HUES48 (cell line): ENCODE measurements at regions not wholly inside any gene's neighbourhood (a gene's known extent, or its start where the extent isn't known, plus 50 kb on each side); places are given as distances from the start of the nearest gene placed in this dataset.

Source experiments
- H3K27ac ChIP-seq: one replicate; pipeline ENCODE4 v1.7.0; 2013; ENCODE audit warnings: low read depth, low read length, inconsistent platforms
- H3K27me3 ChIP-seq: 2 replicates; pipeline ENCODE4 v1.6.1; 2013; ENCODE audit warnings: mild to moderate bottlenecking, low read length; ENCODE audit not compliant: control insufficient read depth, insufficient read depth
- H3K36me3 ChIP-seq: 2 replicates; pipeline ENCODE4 v1.6.1; 2013; ENCODE audit warnings: low read length; ENCODE audit not compliant: control insufficient read depth, insufficient read depth
- H3K4me1 ChIP-seq: 2 replicates; pipeline ENCODE4 v1.6.1; 2013; ENCODE audit warnings: mild to moderate bottlenecking, low read length; ENCODE audit not compliant: control insufficient read depth, insufficient read depth
- H3K4me3 ChIP-seq: 2 replicates; pipeline ENCODE4 v1.5.1; 2013; ENCODE audit warnings: mild to moderate bottlenecking, low read depth, low read length
- H3K9ac ChIP-seq: 2 replicates; pipeline ENCODE4 v1.6.1; 2013; ENCODE audit warnings: mild to moderate bottlenecking, low read depth, low read length, moderate library complexity
- H3K9me3 ChIP-seq: 2 replicates; pipeline ENCODE4 v1.6.1; 2013; ENCODE audit warnings: low read length; ENCODE audit not compliant: control insufficient read depth, insufficient read depth

DNA sequence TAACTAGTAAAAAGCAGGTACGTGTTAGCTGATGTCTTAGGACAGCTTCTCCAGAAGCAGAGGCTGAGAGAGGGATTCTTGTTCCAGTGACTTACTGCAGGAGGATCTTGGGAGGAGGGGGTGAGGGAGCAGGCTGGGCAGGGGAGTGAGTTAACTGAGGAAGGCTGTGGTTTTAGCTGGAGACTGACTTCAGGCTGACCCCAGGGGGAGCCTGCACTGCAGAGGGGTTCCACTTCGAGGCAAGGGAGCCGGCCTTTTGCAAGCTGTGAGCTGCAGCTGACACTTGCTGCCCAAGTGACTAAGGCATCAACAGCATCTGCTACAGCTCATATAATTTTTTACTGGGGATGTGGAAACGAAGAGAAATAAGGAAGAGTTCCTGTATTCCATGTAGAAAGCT, 50.4 kb upstream of the SOD1 start:
- no peak overlapping the region for H3K4me3 ChIP-seq
- H3K4me1 ChIP-seq: no peaks in the 10 kb centered on the region
- no peak overlapping the region for H3K27ac ChIP-seq
- no peaks in the 10 kb centered on the region for H3K27me3 ChIP-seq
- H3K36me3 ChIP-seq: no peaks in the 10 kb centered on the region
- no peak overlapping the region for H3K9ac ChIP-seq
- no peaks in the 10 kb centered on the region for H3K9me3 ChIP-seq

DNA sequence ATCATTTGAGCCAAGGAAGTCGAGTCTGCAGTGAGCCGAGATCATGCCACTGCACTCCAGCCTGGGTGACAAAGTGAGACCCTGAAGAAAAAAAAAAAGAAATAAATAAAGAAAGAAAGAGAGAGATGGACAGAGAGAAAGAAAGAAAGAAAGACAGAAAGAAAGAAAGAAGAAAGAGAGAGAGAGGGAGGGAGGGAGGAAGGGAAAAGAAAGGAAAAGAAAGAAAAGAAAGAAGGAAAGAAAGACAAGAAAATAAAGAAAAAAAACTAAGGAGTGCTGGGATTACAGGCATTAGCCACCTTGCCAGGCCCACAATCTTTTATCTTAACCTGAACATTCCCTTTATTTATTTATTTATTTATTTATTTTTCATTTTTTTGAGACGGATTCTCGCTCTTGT, 51.7 kb upstream of the SOD1 start:
- no peaks in the 10 kb centered on the region for H3K36me3 ChIP-seq
- no peaks in the 10 kb centered on the region for H3K27me3 ChIP-seq
- H3K4me1 ChIP-seq: no peaks in the 10 kb centered on the region
- H3K27ac ChIP-seq: no peak overlapping the region
- no peak overlapping the region for H3K4me3 ChIP-seq
- no peaks in the 10 kb centered on the region for H3K9me3 ChIP-seq
- no peak overlapping the region for H3K9ac ChIP-seq

DNA sequence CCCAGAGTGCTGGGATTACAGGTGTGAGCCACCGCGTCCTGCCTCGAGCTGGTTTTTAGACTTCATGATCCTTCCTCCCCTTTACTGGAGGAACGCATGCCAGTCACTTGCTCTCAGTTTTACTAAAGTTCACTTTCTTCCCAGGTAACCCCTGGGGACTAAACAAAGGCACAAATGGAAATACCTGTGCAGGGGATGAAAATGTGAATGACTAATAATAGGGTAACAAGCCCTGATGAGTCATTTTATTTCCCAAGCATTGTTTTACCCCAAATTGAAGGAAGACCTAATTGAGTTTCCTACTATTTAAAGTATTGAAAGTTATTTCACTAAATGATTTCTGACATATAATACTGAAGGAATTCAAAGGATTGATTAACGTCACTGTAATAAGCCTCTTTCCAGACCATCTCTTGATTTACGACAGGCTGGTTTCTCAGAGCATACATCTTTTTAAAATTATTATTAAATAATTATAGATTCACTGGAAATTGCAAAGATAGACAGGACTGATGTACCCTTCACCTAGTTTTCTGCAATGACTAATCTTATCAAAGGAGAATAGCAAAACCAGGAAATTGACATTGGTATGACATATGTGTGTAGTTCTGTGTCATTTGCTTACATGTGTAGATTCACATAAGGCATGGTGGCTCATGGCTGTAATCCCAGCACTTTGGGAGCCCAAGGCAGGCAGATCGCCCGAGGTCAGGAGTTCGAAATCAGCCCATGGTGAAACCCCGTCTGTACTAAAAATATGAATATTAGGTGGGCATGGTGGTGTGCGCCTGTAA, 53.2 kb upstream of the SOD1 start:
- no peaks in the 10 kb centered on the region for H3K36me3 ChIP-seq
- no peak overlapping the region for H3K27ac ChIP-seq
- H3K4me3 ChIP-seq: no peak overlapping the region
- no peaks in the 10 kb centered on the region for H3K9me3 ChIP-seq
- no peak overlapping the region for H3K9ac ChIP-seq
- no peaks in the 10 kb centered on the region for H3K4me1 ChIP-seq
- no peaks in the 10 kb centered on the region for H3K27me3 ChIP-seq

DNA sequence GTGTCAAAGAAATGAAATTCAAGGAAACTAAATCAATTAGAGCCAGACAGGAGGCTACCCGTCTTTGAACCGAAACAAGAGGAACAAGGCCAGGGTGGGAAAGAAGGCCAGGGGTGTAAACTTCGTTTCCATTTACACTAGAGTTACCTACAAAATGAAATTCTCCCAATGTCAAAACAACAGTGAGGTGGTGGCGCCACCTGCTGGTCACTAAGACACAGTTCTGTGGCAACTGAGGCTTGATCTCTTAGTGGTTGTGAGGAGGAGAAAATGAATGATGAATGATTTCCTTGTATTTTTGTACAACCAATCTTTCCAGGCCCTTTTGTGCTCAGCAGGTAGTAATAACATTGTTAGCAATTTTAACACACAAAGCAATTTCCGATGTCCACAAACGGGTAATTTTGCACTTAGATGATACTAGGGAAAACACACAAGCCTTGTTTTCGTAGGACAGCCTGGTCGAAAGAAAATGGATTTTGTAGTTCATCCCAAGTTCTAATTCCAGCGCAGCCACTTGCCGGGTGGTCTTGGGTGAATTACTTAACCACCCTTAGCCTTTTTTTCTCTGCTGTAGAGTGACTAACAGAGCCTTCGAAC, 54.8 kb upstream of the SOD1 start:
- Histone ChIP-seq H3K9ac (no peak overlapping the region), H3K27me3 (no peaks in the 10 kb centered on the region), H3K4me3 (no peak overlapping the region), H3K27ac (no peak overlapping the region), H3K36me3 (no peaks in the 10 kb centered on the region), H3K9me3 (no peaks in the 10 kb centered on the region), H3K4me1 (no peaks in the 10 kb centered on the region)

DNA sequence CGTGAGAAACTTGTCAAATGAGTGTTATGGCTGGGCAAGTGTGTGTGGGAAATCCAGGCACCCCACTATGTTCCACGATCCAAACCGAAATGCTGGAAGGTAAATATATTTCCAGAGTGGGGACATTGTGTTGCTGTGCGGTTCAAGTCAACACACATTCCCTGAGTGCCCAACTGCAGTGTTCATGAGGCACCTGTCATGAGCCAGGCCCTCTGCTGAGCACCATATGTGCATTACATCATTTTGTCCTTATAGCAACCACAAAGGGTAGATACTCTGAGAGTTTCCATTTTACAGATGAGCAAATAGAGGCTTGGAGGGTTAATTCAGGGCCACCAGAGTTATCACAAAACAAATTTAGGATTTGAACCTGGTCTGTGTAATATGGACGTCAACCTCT, 59.9 kb upstream of the SOD1 start:
- Histone ChIP-seq H3K9me3 (no peaks in the 10 kb centered on the region), H3K27ac (no peak overlapping the region), H3K4me3 (no peak overlapping the region), H3K36me3 (no peaks in the 10 kb centered on the region), H3K9ac (no peak overlapping the region), H3K27me3 (no peaks in the 10 kb centered on the region), H3K4me1 (no peaks in the 10 kb centered on the region)

DNA sequence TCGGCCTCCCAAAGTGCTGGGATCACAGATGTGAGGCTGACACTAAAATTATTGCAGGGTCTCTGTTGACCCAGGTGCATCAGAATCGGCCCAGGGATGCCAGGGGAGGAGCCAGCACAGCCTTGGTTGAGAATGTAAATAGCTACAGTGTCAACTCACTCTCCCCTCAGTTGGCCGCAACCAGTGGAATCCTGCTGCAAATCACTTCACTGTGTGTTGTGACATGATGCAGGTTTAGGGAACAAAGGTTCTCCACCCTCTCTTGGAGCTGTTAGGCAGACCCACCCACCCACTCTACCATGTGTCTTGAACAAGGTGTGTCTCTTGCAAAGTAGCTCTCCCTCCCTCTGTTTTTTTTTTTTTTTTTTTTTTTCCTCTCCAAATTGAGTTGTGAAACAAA, 60.5 kb upstream of the SOD1 start:
- Histone ChIP-seq H3K27me3 (no peaks in the 10 kb centered on the region), H3K9me3 (no peaks in the 10 kb centered on the region), H3K27ac (no peak overlapping the region), H3K4me1 (no peaks in the 10 kb centered on the region), H3K36me3 (no peaks in the 10 kb centered on the region), H3K4me3 (no peak overlapping the region), H3K9ac (no peak overlapping the region)

DNA sequence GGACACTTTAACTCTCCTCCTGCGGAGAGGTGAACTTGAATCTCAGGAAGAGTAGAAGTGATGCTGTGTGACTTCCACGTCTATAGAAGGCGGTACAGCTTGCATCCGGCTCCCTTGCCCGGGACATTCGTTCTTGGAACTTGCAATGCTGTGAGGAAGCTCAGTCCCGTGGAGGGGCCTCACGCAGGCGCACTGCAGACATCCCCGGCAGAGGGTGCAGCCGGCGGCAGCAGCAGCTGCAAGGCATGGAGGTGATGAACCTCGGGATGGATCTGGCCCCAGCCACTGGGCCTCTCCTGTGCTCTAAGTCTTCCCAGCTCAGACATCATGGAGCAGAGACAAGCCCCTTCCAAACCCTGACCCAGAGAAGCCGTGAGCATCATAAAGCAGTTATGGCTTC, 61.8 kb upstream of the SOD1 start:
- H3K9me3 ChIP-seq: no peaks in the 10 kb centered on the region
- H3K9ac ChIP-seq: no peak overlapping the region
- H3K4me3 ChIP-seq: no peak overlapping the region
- no peaks in the 10 kb centered on the region for H3K4me1 ChIP-seq
- no peak overlapping the region for H3K27ac ChIP-seq
- no peaks in the 10 kb centered on the region for H3K27me3 ChIP-seq
- H3K36me3 ChIP-seq: no peaks in the 10 kb centered on the region

DNA sequence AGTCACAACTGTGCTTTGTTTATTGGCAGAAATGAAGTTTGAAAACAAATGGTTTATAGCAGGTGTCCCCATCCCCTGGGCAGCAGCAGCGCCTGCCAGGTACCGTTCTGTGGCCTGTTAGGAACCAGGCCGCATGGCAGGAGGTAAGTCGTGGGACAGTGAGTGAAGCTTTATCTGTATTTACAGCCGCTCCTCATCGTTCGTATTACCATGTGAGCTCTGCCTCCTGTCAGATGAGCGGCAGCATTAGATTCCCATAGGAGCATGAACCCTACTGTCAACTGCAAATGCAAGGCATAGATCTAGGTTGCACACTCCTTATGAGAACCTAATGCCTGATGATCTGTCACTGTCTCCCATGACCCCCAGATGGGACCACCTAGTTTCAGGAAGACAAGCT, 63.4 kb upstream of the SOD1 start:
- no peak overlapping the region for H3K27ac ChIP-seq
- H3K9ac ChIP-seq: no peak overlapping the region
- H3K9me3 ChIP-seq: no peaks in the 10 kb centered on the region
- H3K36me3 ChIP-seq: no peaks in the 10 kb centered on the region
- H3K27me3 ChIP-seq: no peaks in the 10 kb centered on the region
- no peaks in the 10 kb centered on the region for H3K4me1 ChIP-seq
- H3K4me3 ChIP-seq: no peak overlapping the region

DNA sequence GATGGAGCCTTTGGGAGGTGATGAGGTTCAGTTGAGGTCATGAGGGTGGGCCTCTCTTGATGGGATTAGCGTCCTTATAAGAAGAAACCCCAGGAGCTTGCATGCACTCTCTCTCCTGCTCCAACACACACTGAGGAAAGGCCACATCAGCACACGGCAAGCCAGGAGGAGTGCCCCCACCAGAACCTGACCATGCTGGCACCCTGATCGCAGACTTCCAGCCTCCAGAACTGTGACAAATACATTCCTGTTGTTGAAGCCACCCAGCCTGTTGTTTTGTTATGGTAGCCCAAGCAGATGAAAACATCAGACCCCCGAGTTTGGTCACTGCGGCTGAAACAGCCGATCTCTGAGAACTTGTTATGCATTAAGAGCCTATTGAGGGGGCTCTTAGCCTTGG, 64.8 kb upstream of the SOD1 start:
- Histone ChIP-seq H3K36me3 (no peaks in the 10 kb centered on the region), H3K9me3 (no peaks in the 10 kb centered on the region), H3K27ac (no peak overlapping the region), H3K4me1 (no peaks in the 10 kb centered on the region), H3K27me3 (no peaks in the 10 kb centered on the region), H3K9ac (no peak overlapping the region), H3K4me3 (no peak overlapping the region)

DNA sequence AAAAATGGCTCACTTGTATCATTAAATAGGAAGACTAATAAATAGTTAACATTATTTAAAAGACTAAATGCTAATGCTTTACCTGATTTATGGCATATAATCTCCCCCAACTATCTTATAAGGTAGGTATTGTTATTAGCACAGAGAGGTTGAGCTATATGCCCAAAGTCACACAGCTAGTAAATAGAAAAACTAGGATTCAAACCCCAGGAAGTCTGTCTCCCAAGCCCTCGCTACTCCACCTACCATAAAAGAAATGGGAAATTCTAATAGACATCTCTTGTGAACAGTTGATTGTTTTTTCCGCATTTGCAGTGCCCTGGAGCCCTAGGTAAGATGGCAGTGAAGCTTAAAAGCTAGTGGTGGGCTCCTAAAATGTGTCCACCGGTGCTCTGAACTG, 65.2 kb upstream of the SOD1 start:
- H3K9me3 ChIP-seq: no peaks in the 10 kb centered on the region

DNA sequence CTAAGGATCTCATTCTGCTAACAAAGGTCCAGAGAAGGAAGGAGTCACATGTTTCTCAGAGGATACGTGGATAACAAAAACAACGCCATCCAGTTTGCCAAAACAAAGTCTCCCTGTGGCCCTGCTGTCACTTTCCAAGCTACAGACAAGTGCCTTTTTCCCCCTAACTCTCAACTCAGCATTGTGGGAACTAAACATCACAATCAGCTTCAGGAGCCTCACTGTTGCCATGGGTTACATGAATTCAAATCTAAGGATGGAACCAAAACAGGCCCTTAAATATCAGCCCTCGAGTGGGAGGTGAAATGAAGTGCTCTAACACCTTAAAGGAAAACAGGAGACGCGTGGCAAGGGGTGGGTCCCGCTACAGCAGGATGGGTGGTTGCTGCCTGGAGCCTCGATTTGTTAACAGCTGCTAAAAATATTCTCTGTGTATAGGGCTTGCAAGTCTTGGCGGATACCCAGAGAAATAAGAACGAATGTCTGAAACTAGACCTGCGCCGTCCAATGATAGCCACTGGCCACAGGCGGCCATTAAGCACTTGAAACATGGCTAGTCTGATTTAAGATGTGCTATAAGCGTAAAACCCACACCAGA, 66.4 kb upstream of the SOD1 start:
- no peak overlapping the region for H3K4me3 ChIP-seq
- no peak overlapping the region for H3K27ac ChIP-seq
- H3K9me3 ChIP-seq: no peaks in the 10 kb centered on the region
- H3K36me3 ChIP-seq: no peaks in the 10 kb centered on the region
- H3K9ac ChIP-seq: no peak overlapping the region
- H3K4me1 ChIP-seq: no peaks in the 10 kb centered on the region
- H3K27me3 ChIP-seq: no peaks in the 10 kb centered on the region

More for the DNA sequence above, 65.2 kb upstream of the SOD1 start:
- Histone ChIP-seq H3K27ac (no peak overlapping the region), H3K9ac (no peak overlapping the region), H3K4me3 (no peak overlapping the region), H3K36me3 (no peaks in the 10 kb centered on the region), H3K27me3 (no peaks in the 10 kb centered on the region), H3K4me1 (no peaks in the 10 kb centered on the region)
